ENCODE measurements at regions not wholly inside any gene's neighbourhood (a gene's known extent, or its start where the extent isn't known, plus 50 kb on each side); places are given as distances from the start of the nearest gene placed in this dataset.
"Not testable (repeated sequence)": the region's sequence is repeated elsewhere in the genome, so short reads cannot be mapped to it uniquely, and the experiment has no call there.

DNA sequence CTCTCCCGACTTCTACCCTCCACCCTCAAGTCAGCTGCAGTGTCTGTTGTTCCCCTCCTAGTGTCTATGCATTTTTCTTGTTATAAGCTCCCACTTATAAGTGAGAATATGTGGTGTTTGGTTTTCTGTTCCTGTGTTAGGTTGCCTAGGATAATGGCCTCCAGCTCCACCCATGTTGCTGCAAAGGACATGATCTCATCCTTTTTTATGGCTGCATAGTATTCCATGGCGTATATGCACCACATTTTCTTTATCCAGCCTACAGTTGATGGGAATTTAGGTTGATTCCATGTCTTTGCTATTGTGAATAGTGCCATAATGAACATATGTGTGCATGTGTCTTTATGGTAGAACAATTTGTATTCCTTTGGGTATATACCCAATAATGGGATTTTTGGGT, 80.7 kb downstream of the SPTSSA start:
- H3K27me3 Mint-ChIP-seq, H3K36me3 Mint-ChIP-seq, H3K4me3 Mint-ChIP-seq, DNase-seq, H3K27ac Mint-ChIP-seq, H3K9me3 Mint-ChIP-seq, H3K4me1 Mint-ChIP-seq, CTCF ChIA-PET: not testable (repeated sequence)

DNA sequence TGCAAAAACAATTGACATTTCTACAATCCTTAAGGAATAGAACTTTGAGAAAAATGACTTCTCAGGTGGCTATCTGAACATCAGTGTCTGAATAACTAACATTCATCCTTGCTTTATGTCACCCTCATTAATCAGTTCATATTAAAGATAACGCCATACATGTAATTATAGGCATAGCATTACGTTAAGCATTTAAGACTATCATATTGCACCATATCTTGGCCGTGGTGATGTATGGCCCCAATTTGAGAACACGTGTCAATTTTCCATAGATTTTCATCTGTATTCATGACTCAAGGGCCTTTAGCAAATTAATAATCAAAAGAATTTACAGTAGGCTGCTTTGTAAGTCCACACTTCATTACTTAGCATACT, 81.6 kb downstream of the SPTSSA start:
- Mint-ChIP-seq H3K4me1 (no peaks in the 10 kb centered on the region), H3K9me3 (no peaks in the 10 kb centered on the region), H3K36me3 (no peaks in the 10 kb centered on the region), H3K4me3 (no peak overlapping the region), H3K27ac (no peak overlapping the region), H3K27me3 (peaks cover 5% of the 10 kb centered on the region)
- CTCF ChIA-PET, result no interaction called here
- DNase-seq, result no peak

DNA sequence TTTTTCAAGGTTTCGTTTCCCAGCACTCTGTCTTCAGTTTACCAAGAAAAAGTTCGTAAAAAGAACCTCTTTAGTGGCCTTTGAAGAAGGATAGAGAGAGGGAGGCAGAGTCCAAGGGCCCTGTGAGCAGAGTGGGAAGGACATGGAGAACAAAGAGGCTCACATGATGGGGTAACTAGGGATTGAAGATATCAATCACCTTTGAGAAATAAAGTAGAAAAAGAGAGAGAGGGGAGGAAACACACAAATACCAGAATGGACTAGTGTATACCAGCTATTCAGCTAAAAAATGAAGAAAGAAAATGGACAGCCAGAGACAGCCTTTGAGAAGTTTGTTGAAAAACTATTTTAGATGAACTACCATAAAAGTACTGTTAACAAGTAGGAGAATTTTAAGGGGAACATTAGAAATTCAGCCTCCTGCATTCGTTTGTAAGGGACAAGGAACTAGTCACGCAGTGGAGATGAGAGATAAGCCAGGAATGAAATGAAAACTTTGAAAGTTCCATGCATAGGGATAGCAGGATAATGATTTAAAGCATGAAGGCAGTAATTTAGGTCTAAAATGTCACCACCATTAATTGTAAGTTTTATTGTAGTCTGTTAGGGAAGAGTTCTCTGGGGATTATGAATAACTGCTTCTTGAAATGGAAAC, 82.1 kb downstream of the SPTSSA start:
- Mint-ChIP-seq H3K36me3 (no peaks in the 10 kb centered on the region), H3K9me3 (no peaks in the 10 kb centered on the region), H3K27me3 (peaks cover 5% of the 10 kb centered on the region), H3K27ac (no peak overlapping the region), H3K4me3 (no peak overlapping the region), H3K4me1 (no peaks in the 10 kb centered on the region)
- CTCF ChIA-PET, result no interaction called here
- no peak for DNase-seq

DNA sequence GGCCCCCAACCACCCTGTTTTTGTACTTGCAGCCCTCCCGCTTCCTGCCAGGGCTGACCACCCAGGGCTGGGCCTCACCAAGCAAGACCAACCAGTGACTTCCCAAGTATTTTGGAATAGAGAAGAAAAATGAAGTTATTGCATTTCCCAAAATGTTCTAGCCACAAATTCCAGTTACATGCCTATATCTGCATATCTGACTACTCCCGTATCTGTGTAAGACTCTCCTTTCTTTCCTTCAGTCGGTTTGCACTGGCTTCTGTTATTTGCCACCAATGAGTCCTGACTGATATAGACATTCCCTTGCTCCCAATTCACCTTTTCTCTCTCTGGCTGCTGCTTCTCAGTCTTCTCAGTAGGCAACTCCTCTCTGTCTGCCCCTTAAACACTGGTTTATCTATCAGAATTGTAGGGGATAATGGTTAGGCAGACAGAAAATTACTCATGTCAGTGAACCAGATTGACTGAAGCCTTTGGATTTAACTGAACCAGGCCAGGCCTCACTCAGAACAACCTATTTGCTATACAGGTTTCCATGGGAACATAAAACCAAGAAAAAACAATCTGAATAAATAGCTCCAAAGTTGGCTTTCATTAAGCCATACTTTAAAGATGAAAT, 85.3 kb downstream of the SPTSSA start:
- CTCF ChIA-PET, result no interaction called here
- DNase-seq, result no peak
- H3K27me3 Mint-ChIP-seq, result peaks cover 9% of the 10 kb centered on the region
- H3K9me3 Mint-ChIP-seq, result no peaks in the 10 kb centered on the region
- no peaks in the 10 kb centered on the region for H3K36me3 Mint-ChIP-seq
- no peak overlapping the region for H3K27ac Mint-ChIP-seq
- no peaks in the 10 kb centered on the region for H3K4me1 Mint-ChIP-seq
- H3K4me3 Mint-ChIP-seq, result no peak overlapping the region

DNA sequence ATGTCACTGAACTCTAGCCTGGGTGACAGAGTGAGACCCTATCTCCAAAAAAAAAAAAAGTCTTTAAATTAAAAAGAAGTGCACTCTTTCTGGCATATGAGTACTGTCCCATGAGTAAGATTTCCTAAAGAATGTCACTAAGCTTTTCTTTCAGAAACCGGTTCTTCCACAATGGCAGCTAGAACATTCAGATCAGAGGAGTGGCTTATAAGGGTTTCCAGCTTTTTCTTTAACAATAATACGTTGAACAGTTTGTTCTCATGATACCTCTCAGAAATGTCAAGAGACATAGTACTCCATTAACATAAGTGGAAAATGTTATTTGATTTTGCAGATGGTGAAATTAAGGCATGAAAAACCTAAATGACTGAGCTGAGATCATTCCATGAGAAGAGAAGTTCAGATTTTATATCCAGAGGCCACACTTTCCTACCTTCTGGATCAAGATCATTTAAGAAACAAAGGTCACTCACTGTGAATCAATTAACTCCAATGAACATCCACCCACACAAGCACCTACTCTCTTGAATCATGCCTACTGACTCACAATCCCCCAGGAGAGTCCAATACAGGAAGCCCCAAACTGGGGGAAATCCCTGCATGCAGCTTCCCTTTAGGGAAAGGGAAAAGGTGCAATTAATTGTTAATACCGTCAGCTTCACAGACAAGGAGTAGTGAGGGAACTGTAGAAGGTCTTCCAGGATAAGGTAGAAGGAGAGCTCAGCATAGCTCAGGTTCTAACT, 86.9 kb downstream of the SPTSSA start:
- Mint-ChIP-seq H3K36me3 (no peaks in the 10 kb centered on the region), H3K4me3 (no peak overlapping the region), H3K27ac (no peak overlapping the region), H3K27me3 (peaks cover 9% of the 10 kb centered on the region), H3K9me3 (no peaks in the 10 kb centered on the region), H3K4me1 (no peaks in the 10 kb centered on the region)
- DNase-seq, result no peak
- CTCF ChIA-PET, result interaction anchor here (0.7 kb wide), 1 partner anchor 129 kb away, joined by 4 read pairs; no protein-coding TSS in a partner anchor

DNA sequence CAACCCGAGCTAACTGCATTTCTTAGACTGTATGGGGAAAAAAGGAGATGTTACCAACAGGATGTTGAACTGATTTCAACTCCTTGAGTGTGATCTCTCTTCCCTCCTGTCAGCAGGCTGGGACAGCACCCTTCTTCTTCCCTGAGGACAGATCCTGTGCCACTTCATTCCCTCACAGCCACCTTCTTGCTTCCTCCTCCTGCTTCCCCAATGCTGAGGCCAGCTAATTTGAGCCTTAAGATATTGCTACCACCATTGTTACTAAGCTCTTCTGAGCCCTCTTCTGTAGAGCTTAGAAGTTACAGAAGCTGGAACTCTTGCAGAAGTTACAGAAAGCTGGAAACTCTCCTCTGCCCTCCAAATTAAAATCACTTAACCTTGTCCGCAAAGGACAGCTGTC, 88.8 kb downstream of the SPTSSA start:
- Mint-ChIP-seq H3K4me3 (no peak overlapping the region), H3K9me3 (no peaks in the 10 kb centered on the region), H3K36me3 (no peaks in the 10 kb centered on the region), H3K27me3 (peaks cover 4% of the 10 kb centered on the region), H3K4me1 (no peaks in the 10 kb centered on the region), H3K27ac (no peak overlapping the region)
- DNase-seq, result no peak
- CTCF ChIA-PET, result no interaction called here

DNA sequence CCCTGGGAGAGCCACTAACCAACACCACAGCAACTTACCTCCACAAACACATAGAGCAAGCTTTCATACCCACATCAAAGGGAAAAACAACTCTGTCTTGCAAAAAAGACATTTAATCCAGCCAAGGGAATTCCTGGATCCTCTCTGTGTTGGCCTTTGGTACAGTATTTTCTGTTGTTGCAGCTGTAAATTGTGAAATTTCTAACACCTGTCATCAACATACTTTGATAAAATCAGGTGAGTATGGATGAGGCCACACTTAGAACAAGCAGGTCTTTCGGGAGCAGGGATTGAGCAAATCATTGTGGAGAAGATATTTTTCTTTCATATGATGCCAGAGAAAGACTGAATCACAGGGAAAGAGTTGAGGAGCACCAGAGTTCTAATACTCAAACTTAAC, 89.3 kb downstream of the SPTSSA start:
- Mint-ChIP-seq H3K27ac (no peak overlapping the region), H3K9me3 (no peaks in the 10 kb centered on the region), H3K36me3 (no peaks in the 10 kb centered on the region), H3K27me3 (peaks cover 4% of the 10 kb centered on the region), H3K4me1 (no peaks in the 10 kb centered on the region), H3K4me3 (no peak overlapping the region)
- no peak for DNase-seq
- CTCF ChIA-PET, result no interaction called here

DNA sequence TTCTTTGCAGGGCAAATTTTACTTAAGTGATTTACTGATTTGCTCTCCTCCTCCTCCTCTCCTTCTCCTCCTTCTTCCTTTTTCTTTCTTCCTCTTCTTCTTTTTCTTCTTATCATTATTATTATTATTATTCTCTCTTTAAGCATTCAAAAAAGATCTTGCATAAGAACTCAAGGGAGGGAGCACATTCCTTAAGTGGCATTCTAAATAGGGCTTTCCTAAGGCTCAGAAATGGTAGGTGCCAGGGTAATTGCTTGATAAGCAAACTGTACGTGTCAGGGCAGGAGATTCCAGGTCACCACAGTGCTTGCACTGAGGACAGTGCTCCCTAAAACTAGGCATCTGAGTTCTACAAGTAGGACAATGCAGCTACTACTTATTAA, 92.4 kb downstream of the SPTSSA start:
- DNase-seq, result no peak
- no peak overlapping the region for H3K27ac Mint-ChIP-seq
- CTCF ChIA-PET, result no interaction called here

DNA sequence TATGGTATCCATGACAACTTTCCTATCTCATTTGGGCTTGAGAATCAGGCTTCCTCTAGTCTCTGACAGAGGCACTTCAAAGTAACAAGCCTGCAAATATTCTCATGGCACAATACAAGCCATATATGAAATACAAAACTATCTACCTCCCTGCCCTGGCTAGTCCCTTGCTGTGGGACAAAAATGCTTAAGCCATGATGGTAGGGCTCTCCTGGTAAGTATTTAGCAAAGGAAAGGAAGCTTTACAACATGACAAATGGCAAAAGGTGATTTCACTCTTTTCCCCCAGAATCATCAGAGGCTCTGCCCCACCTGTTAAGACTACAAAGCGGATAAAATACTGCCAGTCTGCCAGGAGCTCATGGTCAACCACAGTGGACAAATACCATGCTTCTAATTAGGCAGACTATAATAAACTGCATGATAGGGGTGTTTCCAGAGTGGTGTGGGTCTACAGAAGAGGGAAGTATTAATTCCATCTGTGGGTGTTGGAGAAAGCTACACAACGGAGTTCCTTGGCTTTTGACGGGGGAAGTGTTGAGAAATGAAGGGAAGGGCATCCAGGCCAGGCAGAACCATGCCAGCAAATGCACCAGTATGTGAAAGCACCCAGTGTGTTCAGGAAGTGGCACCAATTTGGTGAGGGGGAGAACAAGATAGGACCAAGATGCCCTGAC, 92.9 kb downstream of the SPTSSA start:
- no peaks in the 10 kb centered on the region for H3K9me3 Mint-ChIP-seq
- no peak overlapping the region for H3K4me3 Mint-ChIP-seq
- no peaks in the 10 kb centered on the region for H3K4me1 Mint-ChIP-seq
- H3K27ac Mint-ChIP-seq, result no peak overlapping the region
- H3K27me3 Mint-ChIP-seq, result peaks cover 4% of the 10 kb centered on the region
- H3K36me3 Mint-ChIP-seq, result no peaks in the 10 kb centered on the region
- no peak for DNase-seq
- CTCF ChIA-PET, result no interaction called here

More for the DNA sequence above, 92.4 kb downstream of the SPTSSA start:
- Mint-ChIP-seq H3K9me3 (no peaks in the 10 kb centered on the region), H3K36me3 (no peaks in the 10 kb centered on the region), H3K27me3 (peaks cover 4% of the 10 kb centered on the region), H3K4me1 (no peaks in the 10 kb centered on the region), H3K4me3 (no peak overlapping the region)

DNA sequence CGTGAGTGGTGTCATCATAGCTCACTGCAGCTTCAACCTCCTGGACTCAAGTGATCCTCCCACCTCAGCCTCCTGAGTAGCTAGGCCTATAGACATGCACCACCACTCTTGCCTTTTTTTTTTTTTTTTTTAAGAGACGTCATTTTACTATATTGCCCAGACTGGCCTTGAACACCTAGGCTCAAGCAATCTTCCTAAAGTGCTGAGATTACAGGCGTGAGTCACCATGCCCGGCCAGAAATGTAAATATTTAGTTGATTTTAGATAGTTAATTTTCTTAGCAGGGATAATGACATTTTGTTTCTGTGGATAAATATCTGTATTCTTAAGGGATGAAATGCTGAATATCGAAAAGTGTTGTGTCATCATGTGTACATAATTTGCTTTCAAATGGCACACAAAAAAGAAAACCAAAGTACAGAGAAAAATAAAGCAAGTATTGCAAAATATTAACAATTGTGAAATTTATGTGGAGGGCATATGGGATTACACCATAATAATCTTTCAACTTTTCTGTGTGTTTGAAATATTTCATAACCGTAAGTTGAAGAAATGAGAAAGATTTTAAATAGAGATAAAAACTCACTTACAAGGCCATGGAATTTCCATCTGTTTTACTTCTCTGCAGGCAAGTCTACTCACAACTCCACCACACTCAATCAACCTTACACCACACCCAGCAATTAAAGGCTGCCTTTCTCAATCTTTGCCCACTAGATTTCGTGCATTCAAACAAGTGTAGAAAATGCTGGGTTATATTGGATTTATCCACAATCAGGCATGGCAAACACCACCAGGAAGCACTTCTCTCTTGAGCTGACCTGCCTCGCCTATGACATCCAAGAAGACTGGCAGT, 93.7 kb downstream of the SPTSSA start:
- no peaks in the 10 kb centered on the region for H3K4me1 Mint-ChIP-seq
- no peak overlapping the region for H3K4me3 Mint-ChIP-seq
- no peak overlapping the region for H3K27ac Mint-ChIP-seq
- no peaks in the 10 kb centered on the region for H3K9me3 Mint-ChIP-seq
- H3K27me3 Mint-ChIP-seq, result peaks cover 11% of the 10 kb centered on the region
- DNase-seq, result no peak
- no peaks in the 10 kb centered on the region for H3K36me3 Mint-ChIP-seq
- CTCF ChIA-PET, result no interaction called here

DNA sequence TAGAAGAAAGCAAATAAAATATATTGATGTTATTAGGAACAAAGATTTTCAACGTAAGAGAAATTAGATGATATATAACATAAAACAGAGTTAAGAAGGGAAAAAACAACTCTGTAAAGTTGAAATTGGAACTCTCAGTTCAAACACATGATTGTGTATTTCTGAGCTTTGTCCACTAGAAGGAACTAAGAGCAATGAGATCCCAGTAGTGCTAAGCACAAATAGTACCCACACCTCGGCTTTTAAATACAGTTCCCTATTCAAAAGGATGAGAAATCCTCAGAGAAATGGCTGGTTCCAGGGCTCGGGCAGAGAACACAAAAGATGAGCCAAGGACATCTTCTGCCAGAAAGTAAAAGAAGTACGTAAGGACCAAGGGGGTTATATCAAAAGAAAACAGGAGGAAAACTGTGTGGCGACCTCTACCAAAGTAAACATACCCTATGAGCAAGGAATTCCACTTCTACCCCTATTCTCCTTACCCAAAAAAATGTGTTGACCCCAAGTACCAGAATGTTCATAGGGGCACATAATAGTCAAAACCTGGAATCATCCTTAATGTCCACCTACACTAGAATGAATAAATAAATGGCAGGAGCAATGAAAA, 96.6 kb downstream of the SPTSSA start:
- DNase-seq, result no peak
- Mint-ChIP-seq H3K27me3 (peaks cover 9% of the 10 kb centered on the region), H3K4me3 (no peak overlapping the region), H3K36me3 (no peaks in the 10 kb centered on the region), H3K9me3 (no peaks in the 10 kb centered on the region), H3K4me1 (no peaks in the 10 kb centered on the region), H3K27ac (no peak overlapping the region)
- CTCF ChIA-PET, result no interaction called here

DNA sequence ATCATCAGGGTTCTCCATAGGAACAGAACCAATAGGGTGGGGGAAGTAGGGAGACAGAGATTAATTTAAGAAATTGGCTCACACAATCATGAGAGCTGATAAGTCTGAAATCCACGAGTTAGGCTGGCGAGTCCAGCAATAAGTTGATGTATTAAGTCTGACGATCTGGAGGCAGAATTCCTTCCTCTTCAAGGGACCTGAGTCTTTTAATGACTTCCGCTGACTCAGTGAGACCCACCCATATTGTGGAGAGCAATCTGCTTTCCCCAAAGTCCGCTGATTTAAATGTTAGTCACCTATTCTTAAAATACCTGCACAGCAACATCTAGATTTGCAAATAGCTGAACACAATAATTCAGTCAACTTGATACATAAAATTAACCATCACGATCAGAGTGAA, 97.8 kb downstream of the SPTSSA start:
- H3K27ac Mint-ChIP-seq, result no peak overlapping the region
- peaks cover 9% of the 10 kb centered on the region for H3K27me3 Mint-ChIP-seq
- CTCF ChIA-PET, result no interaction called here
- no peaks in the 10 kb centered on the region for H3K9me3 Mint-ChIP-seq
- no peaks in the 10 kb centered on the region for H3K36me3 Mint-ChIP-seq
- no peak overlapping the region for H3K4me3 Mint-ChIP-seq
- H3K4me1 Mint-ChIP-seq, result no peaks in the 10 kb centered on the region
- no peak for DNase-seq

DNA sequence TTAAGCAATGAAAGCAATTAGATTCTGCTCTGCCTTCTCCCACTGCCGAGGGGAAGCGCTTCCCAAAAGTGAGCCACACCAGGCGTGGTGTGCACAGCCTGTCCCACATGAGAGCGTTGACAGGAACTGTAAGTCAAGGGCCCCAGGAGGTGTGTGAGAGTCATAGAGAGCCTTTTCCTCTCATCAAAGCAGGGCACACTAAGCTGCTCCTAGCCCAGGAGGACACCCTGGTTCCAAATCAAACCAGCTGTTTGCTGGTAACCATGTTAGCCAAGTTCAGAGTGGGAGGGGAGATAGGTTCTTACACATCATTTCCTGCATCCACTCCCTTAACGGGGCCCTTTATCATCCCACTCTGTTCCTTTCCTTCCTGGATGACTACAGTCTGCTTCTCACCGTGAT, 98.3 kb downstream of the SPTSSA start:
- no peak for DNase-seq
- H3K36me3 Mint-ChIP-seq, result no peaks in the 10 kb centered on the region
- peaks cover 9% of the 10 kb centered on the region for H3K27me3 Mint-ChIP-seq
- no peak overlapping the region for H3K4me3 Mint-ChIP-seq
- CTCF ChIA-PET, result no interaction called here
- H3K9me3 Mint-ChIP-seq, result no peaks in the 10 kb centered on the region
- no peaks in the 10 kb centered on the region for H3K4me1 Mint-ChIP-seq
- no peak overlapping the region for H3K27ac Mint-ChIP-seq

All from activated naive CD4-positive, alpha-beta T cell treated with anti-CD3 and anti-CD28 coated beads, Interleukin-2, amount 10 ng/mL, durations not matched to agents 7 days and 5 days (primary cell).